CMK (cell line): ENCODE measurements at regions not wholly inside any gene's neighbourhood (a gene's known extent, or its start where the extent isn't known, plus 50 kb on each side); places are given as distances from the start of the nearest gene placed in this dataset.

Experiments
- DNase-seq: peaks from one replicate; pipeline ENCODE4 v3.0.0-alpha.2; 2010; ENCODE audit warnings: low read depth

DNA sequence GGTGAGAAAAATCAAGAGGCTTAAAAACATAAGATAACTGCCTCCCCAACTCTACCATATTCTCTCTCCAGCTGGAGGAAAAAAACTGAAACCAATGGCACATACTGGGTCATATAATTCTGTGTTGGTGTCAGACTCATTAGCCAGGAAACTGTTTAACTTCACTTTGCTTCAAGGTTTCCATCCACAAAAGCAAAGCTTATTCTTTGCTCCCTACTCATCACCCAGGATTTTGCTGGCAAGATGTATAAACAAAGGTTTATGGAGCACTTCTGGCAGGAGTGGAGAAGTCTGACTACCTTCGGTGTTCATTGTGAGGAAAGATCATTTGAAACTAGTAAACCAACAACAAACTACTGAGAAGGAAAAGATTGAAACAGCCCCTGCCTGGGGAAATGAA, 197.5 kb upstream of the SERP2 start:
- no peak for DNase-seq

DNA sequence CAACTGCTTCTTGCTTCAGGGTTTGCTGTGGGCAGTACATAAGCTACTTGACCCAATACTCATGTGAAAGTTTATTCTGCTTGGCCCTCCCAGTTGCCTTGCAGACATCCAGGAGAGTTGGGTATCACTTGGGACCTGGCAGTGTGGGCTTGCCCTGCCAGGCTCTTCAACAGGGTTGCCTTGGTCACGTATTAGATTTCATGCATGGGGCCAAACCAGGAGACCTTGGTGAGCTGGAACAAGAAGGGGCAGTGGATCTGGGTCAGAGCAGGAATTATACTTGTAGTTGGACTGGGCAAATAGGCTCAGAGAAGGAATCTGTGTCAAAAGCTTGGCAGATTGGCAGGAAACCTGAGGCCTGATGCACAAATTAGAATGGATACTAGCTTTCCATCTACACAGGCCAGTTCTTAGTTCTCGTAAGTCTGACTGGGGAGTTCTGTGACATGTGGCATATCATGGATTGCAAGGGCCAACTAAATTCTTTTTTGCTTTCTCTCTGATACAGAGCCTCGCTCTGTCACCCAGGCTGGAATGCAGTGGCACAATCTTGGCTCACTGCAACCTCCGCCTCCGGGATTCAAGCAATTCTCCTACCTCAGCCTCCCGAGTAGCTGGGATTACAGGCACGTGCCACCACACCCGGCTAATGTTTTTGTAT, 192.6 kb upstream of the SERP2 start:
- DNase-seq, result no peak

DNA sequence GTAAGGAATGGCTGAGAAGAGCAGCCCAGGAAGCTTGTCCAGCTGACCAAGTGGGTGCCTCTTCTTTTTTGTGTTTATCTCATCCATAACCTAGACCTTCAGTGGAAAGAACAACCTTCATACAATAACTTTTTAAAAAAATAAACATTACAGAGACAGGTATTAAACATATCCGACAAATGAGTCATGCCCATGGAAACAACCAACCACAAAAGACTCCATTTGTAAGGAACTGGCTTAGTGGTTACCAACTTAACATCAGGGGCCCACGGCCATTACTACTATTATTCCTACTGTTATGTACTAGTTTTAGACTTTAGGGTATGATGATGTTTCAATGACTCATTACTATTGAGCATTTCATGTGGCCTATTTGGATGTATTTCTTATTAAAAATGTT, 191.7 kb upstream of the SERP2 start:
- DNase-seq, result no peak

DNA sequence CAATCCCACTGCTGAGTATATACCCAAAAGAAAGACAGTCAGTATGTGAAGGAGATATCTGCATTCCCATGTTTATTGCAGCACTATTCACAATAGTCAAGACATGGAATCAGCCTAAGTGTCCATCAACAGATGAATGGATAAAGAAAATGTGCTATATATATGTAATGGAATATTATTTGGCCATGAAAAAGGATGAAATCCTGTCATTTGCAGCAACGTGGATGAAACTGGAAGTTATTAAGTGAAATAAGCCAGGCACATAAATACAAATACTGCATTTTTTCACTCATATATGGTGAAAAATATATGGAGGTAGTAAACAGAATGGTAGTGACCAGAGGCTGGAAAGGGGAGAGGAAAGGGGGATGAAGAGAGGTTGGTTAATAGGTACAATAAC, 188.9 kb upstream of the SERP2 start:
- DNase-seq, result no peak

DNA sequence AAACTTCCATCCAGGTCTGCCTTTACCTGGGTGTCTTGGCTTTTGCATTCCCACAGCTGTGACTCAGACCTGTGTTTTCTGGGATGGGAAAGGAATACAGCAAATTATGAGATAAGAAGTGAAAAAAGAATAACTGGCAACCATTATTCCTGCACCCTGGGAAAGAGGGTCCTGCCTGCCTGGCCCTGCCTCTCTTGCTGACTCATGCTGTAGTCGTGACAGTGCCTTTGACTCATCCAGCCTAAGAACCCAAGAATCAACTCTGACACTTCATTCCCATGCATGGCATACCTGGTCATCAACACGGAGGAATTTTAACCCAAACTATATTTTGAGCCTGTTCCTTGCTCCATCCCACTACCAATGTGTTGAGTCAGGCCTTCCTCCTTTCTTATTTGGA, 185.4 kb upstream of the SERP2 start:
- DNase-seq, result no peak

DNA sequence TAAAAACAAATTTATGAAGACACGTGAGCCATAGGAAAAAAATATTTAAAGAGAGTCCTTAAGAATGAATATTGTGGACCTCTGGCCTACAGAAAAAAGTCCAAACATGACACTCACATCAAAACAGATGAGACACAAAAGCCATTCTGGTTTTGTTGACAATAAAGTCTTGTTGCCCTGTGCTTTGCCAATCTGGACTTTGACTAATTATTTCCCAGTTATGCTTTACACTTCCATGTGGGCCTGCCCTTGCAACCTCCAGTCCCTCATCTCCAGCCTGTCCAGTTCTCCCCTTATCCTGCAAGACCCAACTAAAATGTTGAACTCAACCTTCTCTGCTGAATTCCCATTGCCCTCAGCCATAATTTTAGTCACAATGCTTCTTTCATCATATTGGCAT, 184.5 kb upstream of the SERP2 start:
- no peak for DNase-seq

DNA sequence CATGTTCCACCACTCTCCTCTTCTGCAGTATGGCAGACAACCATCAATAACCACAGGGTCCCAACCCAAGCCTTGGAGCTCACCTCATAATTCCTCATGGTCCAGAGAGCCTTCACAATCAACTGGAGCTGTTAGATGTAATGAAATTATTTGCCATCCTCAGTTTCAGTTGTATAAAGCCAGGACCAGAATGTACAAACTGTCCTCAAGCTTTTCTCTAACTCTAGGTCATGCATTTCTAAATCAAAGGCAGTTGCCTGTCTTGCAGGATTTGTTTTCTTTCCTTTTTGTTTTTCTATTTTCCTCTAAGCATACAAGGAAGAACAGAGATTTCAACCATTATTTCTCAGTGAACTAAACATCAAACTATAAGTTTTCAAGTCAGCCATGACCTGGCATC, 182.5 kb upstream of the SERP2 start:
- DNase-seq, result no peak

DNA sequence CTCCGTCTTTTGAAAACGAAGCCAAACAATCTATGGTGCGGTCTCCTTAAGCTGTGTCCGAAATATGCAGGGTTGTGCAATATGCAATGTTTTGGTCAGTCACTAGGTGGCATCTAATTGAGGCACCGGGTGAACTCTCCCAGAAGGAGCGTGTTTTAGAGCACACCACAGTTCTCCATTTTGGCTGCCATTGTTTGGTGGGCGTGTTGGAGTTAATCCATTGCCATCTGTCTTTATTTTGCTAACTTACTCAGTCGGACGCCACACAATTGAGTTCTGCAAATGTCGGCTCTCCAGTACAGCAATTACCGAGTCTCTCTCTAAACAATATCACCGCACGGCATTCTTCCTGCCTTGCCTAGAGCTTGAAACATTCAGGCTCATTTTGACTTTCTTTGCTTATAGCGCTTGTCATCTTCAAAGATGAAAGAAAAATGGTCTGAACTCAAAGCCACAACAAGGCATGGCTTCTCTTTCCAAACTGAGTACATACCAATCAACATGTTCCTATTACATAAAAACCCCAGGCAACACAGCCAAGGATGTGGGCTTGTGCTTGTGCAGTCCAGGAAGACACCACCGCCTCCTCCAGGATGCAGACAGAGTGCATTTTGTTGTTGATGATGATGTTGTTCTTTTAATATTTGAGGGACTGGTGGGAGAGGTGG, 182.0 kb upstream of the SERP2 start:
- DNase-seq, result peak; percentile 17

DNA sequence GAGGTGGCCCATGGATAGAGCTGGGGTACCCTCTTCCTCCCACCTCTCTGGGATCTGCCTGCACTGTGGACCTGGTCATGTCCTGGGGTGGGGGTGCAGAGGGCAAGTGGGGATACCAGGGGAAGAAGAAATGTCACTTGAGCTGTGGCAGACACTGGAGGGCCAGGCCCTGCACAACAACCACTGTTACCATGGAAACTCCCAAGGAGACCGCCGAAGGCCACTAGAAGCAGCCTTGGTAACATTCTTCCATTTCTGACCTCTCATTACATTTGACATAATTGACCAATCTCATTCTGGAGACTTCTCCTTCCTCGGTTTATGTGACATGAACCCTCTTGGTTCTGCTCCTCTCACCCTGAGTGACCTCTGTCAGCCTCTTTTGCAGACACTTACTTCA, 179.9 kb upstream of the SERP2 start:
- DNase-seq, result no peak

DNA sequence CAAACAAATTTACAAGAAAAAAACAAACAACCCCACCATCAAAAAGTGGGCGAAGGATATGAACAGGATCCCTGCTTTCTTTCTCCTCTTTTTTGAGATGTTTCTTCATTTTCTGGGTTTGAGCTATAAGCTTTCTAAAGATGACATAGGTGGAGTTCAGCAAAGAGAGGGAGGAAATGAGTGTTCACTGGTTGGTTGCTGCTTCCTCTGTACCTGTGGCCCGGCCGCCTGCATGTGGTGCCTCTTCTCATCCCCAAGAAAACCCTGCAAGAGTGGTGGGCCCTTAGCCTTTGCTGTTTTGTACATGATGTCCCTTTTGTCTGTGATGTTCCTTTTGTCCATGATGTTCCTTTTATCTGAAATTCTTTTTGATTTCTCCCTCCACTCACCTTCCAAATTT, 178.4 kb upstream of the SERP2 start:
- no peak for DNase-seq

DNA sequence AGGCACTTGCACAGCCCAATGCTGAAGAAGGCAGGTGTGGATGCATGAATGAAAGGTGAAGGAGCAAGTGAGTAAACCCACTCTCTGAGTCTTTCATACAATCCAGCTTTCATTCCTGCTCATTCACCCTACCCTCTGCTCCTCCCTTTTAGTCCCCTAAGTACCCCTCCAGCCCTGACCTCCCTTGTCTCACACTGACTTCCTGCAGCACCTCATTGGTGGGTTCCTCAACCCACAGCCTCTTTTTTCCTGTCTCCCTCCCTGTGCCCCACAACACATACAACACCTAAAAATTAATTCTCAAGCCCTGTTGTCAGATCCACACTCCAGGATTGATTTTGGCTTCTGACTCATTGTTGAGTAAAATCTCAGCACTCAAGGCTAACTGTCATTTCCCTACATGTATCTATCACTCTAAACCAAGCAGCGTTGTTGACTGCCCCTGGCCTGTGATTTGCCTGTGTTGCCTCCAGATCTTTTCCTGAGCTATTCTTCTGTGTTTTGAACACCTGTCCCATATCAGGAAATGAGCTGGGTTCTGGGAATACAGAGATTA, 177.3 kb upstream of the SERP2 start:
- DNase-seq, result no peak

DNA sequence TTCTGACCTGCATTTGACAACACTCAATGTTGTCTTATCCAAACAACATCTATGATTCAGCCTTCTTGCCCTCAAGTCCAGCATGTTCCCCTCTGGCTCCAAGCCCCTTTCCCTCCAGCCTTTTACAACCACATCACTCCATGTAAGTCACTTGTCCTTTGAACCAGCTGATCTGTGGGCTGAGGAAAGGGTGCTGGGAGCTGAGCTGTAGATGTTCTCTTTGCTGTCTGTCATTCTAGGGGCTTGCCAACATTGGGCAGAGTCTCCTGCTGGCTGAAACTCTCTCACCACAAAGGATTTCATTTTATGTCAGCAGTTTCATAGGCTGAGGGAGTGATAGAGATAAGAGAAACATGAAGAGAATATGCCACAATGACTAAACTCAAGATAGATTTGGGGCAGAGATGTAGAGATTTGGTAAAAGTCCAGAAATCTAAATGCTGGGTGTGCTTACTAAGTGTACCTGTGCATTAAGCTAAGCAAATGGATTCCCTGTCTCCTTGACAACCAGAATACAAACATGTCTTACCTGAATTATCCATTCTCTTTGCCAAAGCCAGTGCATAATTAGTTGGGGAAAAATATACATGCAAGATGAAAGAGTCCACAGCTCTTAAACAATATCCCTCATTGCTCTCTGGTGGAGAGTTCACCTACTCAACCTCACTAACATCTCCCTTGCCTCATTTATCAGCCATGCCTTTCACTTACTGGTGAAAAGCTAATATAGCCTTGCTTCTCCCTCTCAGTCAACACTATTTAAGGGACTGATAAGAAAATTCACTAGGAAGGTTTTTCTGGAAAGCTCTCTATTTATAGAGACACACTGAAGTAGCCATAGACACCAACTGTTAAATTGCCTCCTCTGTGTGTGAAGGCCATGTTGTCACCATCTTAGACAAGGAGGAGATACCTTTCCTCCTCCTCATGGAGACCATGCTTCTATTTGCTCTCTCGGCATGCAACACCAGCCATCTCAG, 175.5 kb upstream of the SERP2 start:
- no peak for DNase-seq

DNA sequence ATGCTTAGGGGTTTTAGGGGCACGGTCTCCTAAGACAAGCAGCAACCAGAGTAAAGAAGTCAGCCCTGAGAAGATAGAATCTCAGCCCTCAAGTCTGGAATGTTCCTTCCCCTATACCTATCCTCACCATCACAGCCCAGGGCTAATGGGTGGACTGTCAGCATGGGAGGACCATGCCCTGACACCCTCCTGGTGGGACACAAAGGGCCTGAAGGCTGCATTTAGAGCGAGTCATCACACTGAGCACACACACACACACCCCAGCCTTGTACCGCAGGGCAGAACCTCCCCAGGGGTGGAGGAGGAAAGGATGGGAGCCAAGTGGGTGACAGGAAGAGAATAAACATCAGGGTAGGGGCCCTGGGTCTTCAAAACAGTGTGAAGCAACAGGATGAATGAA, 174.8 kb upstream of the SERP2 start:
- no peak for DNase-seq

DNA sequence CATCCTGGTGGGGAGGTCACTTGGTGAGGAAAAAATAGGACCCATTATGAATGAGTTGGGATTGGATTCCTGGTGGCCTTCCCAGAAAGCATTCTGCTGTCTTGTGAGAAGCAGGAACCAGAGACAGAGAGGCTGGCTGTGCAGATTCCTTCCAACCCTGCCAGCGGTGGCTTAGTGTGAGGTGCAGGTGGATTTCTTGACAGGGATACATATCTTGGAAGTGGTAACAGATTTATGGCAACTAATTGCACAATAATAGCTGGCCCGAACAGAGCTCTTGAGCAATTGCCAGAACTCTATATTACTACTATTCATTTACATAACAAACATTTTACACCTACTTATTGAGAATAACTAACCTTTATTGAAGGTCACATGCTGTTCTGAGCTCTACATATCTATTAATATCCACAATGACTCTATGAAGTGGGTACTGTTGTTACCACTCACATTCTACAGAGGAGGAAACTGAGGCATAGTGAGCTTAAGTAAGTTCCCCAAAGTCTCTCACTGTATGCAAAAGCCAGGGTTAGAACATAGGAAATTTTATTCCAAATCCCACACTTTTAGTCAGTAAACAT, 173.9 kb upstream of the SERP2 start:
- DNase-seq, result no peak

DNA sequence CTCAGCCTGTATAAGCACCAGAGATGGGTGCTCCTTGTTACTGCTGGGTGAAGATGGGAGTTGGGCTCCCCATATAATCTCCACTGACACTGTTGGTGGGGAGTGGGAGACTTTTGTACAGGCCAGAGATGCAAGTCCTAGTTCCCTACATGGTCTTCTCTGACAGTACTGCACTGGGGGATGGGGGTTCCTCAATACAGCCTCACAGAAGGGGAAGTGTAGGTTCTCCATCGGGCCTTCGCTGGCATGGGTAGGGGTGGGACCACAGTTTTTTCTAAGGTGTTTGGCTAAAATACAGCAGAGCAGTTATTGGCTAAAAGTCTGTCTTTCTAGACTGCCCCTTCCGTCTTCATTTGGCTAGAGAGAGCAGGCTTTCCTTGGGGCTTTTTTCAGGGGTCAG, 167.2 kb upstream of the SERP2 start:
- no peak for DNase-seq

DNA sequence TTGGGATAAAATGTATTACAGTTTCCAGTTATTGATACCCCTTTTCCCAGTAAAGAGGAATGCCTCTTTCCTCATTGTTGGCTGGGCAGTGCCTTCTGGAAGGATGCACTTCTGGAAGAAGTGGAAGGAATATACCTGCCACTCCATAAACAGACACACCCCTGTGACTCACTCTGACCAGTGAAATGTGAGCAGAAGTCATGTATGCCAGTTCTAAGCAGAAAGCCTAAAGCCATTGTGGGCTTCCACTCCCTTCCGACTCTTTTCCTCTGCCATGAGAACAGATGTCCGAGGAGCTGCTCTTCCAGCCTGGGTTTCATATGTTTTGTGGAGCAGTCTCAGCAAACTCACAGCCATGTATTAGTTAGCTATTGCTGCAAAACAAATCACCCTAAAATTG, 166.1 kb upstream of the SERP2 start:
- no peak for DNase-seq

DNA sequence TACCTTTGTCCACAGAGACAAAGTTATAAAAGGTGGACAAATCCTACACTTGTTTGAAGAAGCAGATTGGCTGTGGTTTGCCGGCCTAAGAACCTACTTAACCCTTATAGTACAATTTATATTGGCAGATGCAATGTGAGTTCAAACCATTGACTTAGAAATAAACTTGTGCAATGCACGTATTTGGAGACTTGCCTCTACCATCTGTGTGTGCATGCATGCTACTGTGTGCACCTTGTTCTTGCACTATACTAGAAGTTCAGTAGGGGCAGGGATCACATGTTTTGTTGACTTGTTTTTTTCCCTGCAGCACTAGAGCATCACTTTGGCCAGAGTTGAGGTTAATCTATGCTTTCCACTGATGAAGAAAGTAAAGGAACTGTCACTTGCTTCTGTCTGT, 163.1 kb upstream of the SERP2 start:
- no peak for DNase-seq

DNA sequence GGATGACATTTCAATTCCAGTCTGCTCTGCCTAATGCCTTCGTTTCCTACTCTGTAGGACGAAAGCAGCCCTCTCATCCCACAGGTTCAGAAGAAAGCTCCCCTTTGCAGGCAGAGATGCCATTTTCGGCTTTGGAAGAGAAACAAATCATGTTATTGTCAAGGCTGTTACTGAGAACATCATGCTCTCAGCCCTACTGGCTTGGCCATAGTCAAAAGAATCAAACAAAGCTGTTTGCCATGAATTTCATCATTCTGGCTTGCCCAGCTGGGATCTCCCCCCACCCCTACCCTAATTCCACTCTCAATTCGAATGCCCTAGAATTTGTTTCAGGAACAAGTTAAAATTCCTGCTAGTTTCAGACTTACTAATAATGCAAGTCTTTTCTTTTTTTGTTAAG, 162.3 kb upstream of the SERP2 start:
- DNase-seq, result no peak

DNA sequence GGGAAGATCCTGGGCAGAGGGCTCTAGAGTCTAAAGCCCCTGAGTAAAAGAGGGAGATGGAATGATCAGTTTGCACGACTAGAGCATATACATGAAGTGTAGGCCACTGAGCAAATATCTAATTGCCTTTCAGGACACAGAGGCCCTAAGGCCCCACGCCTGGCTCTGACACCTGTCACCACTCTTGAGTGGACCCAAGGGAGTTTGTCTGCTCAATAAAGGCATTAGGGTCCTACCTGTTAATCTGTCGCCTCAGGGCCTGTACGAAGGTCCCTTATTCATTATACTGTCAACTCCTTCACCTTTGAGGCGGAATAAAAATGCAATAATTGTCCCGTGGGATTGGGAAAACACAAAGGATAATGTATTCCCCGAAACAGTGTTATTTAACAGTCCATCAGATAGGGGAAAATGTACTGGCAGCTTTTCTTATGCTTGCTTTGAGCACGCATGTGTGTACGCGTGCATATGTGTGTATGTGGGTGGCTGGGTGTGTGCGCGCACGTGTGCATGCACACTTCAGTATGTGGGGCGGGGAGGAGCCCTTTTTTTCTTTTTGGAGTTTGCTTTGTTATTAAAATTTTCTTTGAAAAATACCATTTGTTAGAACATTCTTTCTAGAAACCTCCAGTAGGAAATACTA, 161.8 kb upstream of the SERP2 start:
- DNase-seq, result no peak

DNA sequence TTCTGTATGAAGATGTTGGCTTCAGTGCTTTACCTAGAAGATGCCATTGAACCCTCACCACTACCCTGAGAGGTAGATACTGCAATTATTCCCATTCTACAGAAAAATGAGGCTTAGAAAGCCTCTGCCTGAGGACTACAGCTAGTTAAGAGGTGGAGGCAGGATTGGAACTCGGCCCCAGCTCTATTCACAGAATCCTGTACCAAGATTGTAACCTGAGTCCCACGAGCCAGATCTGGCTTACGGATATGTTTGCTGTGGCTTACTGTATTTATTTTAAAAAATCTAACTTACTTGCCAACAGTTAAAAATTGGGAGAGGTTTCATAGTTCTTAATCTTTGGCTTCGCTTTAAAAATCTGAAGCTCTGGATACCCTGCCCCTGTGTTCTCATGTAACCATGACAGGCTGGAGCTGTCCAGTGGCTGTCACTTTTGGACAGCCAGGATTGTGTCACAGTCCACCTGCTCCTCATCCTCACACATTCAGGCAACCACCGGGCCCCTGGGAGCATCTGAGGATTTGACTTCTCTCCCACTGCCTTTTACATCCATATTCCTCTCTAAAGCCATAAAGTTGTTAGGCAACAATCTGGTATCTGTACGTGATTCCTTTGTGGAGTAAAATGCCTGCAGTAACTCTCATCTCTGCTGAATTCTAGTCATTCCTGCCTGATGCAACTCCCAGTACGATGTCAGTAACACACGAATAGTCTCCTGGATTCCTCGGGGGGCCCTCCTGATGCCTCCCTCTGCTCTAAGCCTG, 160.8 kb upstream of the SERP2 start:
- no peak for DNase-seq
